ENCODE measurements at regions not wholly inside any gene's neighbourhood (a gene's known extent, or its start where the extent isn't known, plus 50 kb on each side); places are given as distances from the start of the nearest gene placed in this dataset.
A peak's percentile ranks its signal among the peaks of the same experiment; 100 is the strongest.
"Not testable (repeated sequence)": the region's sequence is repeated elsewhere in the genome, so short reads cannot be mapped to it uniquely, and the experiment has no call there.

DNA sequence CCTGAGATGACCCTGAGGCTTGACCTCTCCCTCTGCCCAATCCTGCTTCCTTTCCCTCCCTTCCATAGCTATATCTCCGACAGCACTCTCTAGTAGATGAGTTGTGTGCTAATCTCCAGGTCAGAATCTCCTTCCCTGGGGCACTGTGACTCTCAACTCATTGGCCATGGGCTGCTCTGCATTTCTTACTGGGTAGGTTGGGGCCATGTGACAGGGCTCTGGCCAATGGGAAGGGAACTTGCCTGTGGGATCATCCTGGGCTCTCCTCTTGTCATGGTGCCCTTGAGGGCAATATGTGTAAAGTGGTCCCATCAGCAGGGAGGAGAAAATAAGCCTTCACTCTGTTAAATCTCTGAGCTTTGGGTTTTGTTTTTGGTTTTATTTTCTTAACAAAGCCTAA lies 80.1 kb upstream of the ANKRD1 start:
- Histone ChIP-seq H3K4me1 (ENCODE audit: insufficient read depth, poor library complexity, severe bottlenecking) (no peaks in the 10 kb centered on the region), H3K27ac (ENCODE audit: poor library complexity, severe bottlenecking) (no peak overlapping the region), H3K9me3 (ENCODE audit: severe bottlenecking) (no peaks in the 10 kb centered on the region), H3K36me3 (ENCODE audit: low read depth) (no peaks in the 10 kb centered on the region), H3K4me3 (ENCODE audit: severe bottlenecking) (no peak overlapping the region), H3K27me3 (ENCODE audit: insufficient read depth, poor library complexity, severe bottlenecking) (no peaks in the 10 kb centered on the region)
- ATAC-seq (ENCODE audit: low read depth) (no peak), DNase-seq (ENCODE audit: low spot score) (no peak)
- TF ChIP-seq, protein P1, sequence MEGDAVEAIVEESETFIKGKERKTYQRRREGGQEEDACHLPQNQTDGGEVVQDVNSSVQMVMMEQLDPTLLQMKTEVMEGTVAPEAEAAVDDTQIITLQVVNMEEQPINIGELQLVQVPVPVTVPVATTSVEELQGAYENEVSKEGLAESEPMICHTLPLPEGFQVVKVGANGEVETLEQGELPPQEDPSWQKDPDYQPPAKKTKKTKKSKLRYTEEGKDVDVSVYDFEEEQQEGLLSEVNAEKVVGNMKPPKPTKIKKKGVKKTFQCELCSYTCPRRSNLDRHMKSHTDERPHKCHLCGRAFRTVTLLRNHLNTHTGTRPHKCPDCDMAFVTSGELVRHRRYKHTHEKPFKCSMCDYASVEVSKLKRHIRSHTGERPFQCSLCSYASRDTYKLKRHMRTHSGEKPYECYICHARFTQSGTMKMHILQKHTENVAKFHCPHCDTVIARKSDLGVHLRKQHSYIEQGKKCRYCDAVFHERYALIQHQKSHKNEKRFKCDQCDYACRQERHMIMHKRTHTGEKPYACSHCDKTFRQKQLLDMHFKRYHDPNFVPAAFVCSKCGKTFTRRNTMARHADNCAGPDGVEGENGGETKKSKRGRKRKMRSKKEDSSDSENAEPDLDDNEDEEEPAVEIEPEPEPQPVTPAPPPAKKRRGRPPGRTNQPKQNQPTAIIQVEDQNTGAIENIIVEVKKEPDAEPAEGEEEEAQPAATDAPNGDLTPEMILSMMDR (IDR thresholded peaks at IDR 0.05; ENCODE audit: poor library complexity, severe bottlenecking): no peak

DNA sequence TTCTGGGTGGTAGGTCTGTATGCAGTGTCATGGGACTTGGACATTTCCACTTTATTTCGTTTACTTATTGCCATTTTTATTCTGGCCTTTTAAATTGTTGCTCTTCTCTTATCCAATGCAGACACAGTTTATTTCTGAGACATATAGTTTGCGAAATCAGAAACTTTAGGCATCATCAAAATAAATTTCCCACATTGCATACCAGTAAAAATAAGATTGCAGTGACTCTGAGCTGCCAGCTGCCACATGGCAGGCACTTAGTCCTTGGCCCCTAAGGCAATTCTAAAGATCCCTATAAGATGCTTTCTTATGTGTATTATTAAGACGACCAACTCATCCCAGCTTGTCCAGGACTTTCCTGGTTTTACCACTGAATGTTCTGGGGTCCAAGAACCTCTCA lies 81.8 kb upstream of the ANKRD1 start:
- Histone ChIP-seq H3K4me3 (ENCODE audit: severe bottlenecking) (no peak overlapping the region), H3K36me3 (ENCODE audit: low read depth) (no peaks in the 10 kb centered on the region), H3K9me3 (ENCODE audit: severe bottlenecking) (no peaks in the 10 kb centered on the region), H3K4me1 (ENCODE audit: insufficient read depth, poor library complexity, severe bottlenecking) (no peaks in the 10 kb centered on the region), H3K27me3 (ENCODE audit: insufficient read depth, poor library complexity, severe bottlenecking) (no peaks in the 10 kb centered on the region), H3K27ac (ENCODE audit: poor library complexity, severe bottlenecking) (no peak overlapping the region)
- TF ChIP-seq, protein P1 (IDR thresholded peaks at IDR 0.05; ENCODE audit: poor library complexity, severe bottlenecking): no peak
- ATAC-seq (ENCODE audit: low read depth) (no peak), DNase-seq (ENCODE audit: low spot score) (no peak)

DNA sequence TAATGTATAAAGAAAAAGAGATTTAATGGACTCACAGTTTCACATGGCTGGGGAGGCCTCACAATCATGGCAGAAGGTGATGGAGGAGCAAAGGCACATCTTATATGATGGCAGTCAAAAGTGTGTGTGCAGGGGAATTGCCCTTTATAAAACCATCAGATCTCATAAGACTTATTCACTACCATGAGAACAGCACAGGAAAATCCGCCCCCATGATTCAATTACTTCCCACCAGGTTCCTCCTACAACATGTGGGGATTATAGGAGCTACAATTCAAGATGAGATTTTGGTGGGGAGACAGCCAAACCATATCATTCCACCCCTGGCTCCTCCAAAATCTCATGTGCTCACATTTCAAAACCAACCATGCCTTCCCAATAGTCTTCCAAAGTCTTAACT lies 82.5 kb upstream of the ANKRD1 start:
- H3K4me3 ChIP-seq (ENCODE audit: severe bottlenecking); H3K27ac ChIP-seq (ENCODE audit: poor library complexity, severe bottlenecking); H3K27me3 ChIP-seq (ENCODE audit: insufficient read depth, poor library complexity, severe bottlenecking); H3K9me3 ChIP-seq (ENCODE audit: severe bottlenecking); ATAC-seq (ENCODE audit: low read depth); H3K36me3 ChIP-seq (ENCODE audit: low read depth); H3K4me1 ChIP-seq (ENCODE audit: insufficient read depth, poor library complexity, severe bottlenecking); DNase-seq (ENCODE audit: low spot score): not testable (repeated sequence)

DNA sequence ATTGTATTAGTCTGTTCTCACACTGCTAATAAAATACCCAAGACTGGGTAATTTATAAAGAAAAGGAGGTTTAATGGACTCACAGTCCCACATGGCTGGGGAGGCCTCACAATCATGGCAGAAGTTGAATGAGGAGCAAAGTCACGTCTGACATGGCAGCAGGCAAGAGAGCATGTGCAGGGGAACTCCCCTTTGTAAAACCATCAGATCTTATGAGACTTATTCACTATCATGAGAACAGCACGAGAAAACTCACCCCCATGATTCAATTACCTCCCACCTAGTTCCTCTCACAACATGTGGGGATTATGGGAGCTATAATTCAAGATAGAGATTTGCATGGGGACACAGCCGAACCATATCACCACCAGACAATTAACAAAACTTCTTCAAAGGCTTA lies 84.4 kb upstream of the ANKRD1 start:
- H3K27ac ChIP-seq (ENCODE audit: poor library complexity, severe bottlenecking); H3K9me3 ChIP-seq (ENCODE audit: severe bottlenecking); H3K36me3 ChIP-seq (ENCODE audit: low read depth); ATAC-seq (ENCODE audit: low read depth); H3K4me3 ChIP-seq (ENCODE audit: severe bottlenecking); DNase-seq (ENCODE audit: low spot score); H3K27me3 ChIP-seq (ENCODE audit: insufficient read depth, poor library complexity, severe bottlenecking); H3K4me1 ChIP-seq (ENCODE audit: insufficient read depth, poor library complexity, severe bottlenecking): not testable (repeated sequence)

DNA sequence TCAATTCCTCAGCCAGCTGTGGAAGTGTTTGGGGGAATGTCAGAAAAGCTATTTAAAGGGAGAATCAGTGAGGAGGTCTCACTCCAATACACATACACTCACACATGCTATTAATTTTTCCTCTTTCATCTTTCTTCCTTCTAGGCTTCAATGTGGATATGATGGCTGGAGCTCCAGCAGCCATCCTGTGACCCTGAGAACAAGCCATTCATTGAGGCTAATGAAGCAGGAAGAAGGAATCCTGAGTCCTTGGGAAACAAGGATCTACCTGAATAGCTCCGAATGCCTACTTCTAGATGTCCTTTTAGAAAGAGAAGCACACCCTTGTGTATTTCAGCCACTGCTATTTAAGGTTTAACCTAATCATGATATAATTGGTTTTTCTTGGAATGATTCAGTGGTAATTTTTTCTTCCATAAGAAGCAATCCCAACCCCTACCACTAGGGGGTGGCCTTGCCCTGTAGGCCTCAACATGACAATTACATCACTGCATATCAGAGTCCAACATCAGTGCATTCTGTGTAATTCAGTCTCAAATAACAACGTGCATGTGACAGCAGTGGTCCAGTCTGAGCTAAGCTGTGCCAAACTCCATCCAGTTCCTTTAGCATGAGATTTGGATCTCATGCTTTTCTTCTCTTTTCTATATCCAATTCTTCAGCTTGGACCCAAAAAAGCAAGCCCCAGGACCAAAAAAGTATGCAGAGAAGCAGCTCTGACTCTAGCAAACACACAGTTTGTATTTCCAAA lies 85.3 kb upstream of the ANKRD1 start:
- TF ChIP-seq, protein P1 (IDR thresholded peaks at IDR 0.05; ENCODE audit: poor library complexity, severe bottlenecking): peak; percentile 91
- no peaks in the 10 kb centered on the region for H3K9me3 ChIP-seq (ENCODE audit: severe bottlenecking)
- ATAC-seq (ENCODE audit: low read depth) (0 out of 3 replicates have a peak, but pooled peaks have one; percentile 10), DNase-seq (ENCODE audit: low spot score) (no peak)
- no peak overlapping the region for H3K4me3 ChIP-seq (ENCODE audit: severe bottlenecking)
- no peaks in the 10 kb centered on the region for H3K4me1 ChIP-seq (ENCODE audit: insufficient read depth, poor library complexity, severe bottlenecking)
- no peaks in the 10 kb centered on the region for H3K27me3 ChIP-seq (ENCODE audit: insufficient read depth, poor library complexity, severe bottlenecking)
- H3K27ac ChIP-seq (ENCODE audit: poor library complexity, severe bottlenecking): no peak overlapping the region
- H3K36me3 ChIP-seq (ENCODE audit: low read depth): no peaks in the 10 kb centered on the region

DNA sequence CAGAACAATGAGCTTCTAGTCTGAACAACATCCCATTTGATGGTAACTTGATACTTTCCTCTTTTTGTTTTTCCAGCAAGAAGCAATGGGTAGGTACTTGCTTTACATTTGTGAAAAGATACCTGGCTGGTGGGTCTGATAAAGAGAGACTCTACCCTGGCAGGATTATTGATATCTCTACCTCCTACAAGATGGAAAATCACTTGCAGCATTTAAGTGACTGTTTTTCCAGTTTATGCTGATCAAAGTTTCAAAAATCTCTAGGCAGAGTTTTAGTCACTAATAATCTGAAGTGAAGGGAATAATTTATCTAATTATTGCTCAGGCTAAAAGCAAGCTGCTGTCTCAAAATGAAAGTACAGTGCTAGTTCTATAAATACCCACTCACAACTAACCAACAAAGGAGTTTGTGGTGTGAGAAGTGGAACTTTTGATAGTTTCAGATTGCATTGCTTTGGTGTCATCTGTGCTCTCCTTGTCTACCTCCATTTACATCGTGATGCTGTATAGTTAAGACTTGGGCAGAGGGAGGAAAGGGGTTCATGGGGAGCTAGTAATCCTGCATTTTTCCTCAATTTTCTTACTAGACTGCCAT lies 86.0 kb upstream of the ANKRD1 start:
- H3K27ac ChIP-seq (ENCODE audit: poor library complexity, severe bottlenecking): no peak overlapping the region
- no peaks in the 10 kb centered on the region for H3K36me3 ChIP-seq (ENCODE audit: low read depth)
- H3K4me1 ChIP-seq (ENCODE audit: insufficient read depth, poor library complexity, severe bottlenecking): no peaks in the 10 kb centered on the region
- no peak for ATAC-seq (ENCODE audit: low read depth)
- DNase-seq (ENCODE audit: low spot score): no peak
- no peaks in the 10 kb centered on the region for H3K27me3 ChIP-seq (ENCODE audit: insufficient read depth, poor library complexity, severe bottlenecking)
- TF ChIP-seq, protein P1 (IDR thresholded peaks at IDR 0.05; ENCODE audit: poor library complexity, severe bottlenecking): no peak
- H3K4me3 ChIP-seq (ENCODE audit: severe bottlenecking): no peak overlapping the region
- H3K9me3 ChIP-seq (ENCODE audit: severe bottlenecking): no peaks in the 10 kb centered on the region
